Stimulated activated CD8-positive, alpha-beta memory T cell treated with anti-CD3 and anti-CD28 coated beads, Interleukin-2, amount 100 ng/mL, for 48 hours (primary cell): ENCODE measurements at regions not wholly inside any gene's neighbourhood (a gene's known extent, or its start where the extent isn't known, plus 50 kb on each side); places are given as distances from the start of the nearest gene placed in this dataset.
"Not testable (repeated sequence)": the region's sequence is repeated elsewhere in the genome, so short reads cannot be mapped to it uniquely, and the experiment has no call there.

Source experiments
- DNase-seq, 2 donors: peaks; one replicate each; pipeline ENCODE4 v3.0.0-alpha.2; 2020; ENCODE audit warnings: low read depth in 2 of 2

- DNase-seq: no peak
Measured at GRCh38 chr6:134821928-134822864, 127.7 kb downstream of the ALDH8A1 start.

- no peak for DNase-seq
Measured at GRCh38 chr6:134821397-134821796, 128.5 kb downstream of the ALDH8A1 start.

- DNase-seq: no peak
Measured at GRCh38 chr6:134819863-134820800, 129.8 kb downstream of the ALDH8A1 start.

GRCh38 chr6:134819236-134819635 is 130.7 kb downstream of the ALDH8A1 start:
- no peak for DNase-seq

GRCh38 chr6:134817448-134817847 is 132.5 kb downstream of the ALDH8A1 start:
- DNase-seq: no peak

- DNase-seq: no peak
Measured at GRCh38 chr6:134816780-134817179, 133.1 kb downstream of the ALDH8A1 start.

- no peak for DNase-seq
Measured at GRCh38 chr6:134816300-134816699, 133.6 kb downstream of the ALDH8A1 start.

- no peak for DNase-seq
Measured at GRCh38 chr6:134814076-134814695, 135.7 kb downstream of the ALDH8A1 start.

GRCh38 chr6:134813146-134813545 is 136.8 kb downstream of the ALDH8A1 start:
- no peak for DNase-seq

GRCh38 chr6:134810402-134810801 is 139.5 kb downstream of the ALDH8A1 start:
- DNase-seq: no peak

GRCh38 chr6:134809130-134809529 is 140.8 kb downstream of the ALDH8A1 start:
- DNase-seq: no peak

- DNase-seq: no peak
Measured at GRCh38 chr6:134806180-134806798, 143.6 kb downstream of the ALDH8A1 start.

GRCh38 chr6:134805168-134805567 is 144.7 kb downstream of the ALDH8A1 start:
- no peak for DNase-seq

- not testable (repeated sequence) for DNase-seq
Measured at GRCh38 chr6:134804311-134804710, 145.6 kb downstream of the ALDH8A1 start.

- no peak for DNase-seq
Measured at GRCh38 chr6:134802426-134803058, 147.4 kb downstream of the ALDH8A1 start.

GRCh38 chr6:134797400-134798113 is 152.3 kb downstream of the ALDH8A1 start:
- no peak for DNase-seq

- DNase-seq: no peak
Measured at GRCh38 chr6:134795691-134796090, 154.2 kb downstream of the ALDH8A1 start.

GRCh38 chr6:134795001-134795400 is 154.9 kb downstream of the ALDH8A1 start:
- no peak for DNase-seq

GRCh38 chr6:134791243-134791843 is 158.6 kb downstream of the ALDH8A1 start:
- DNase-seq: not testable (repeated sequence)
